ENCODE measurements at regions not wholly inside any gene's neighbourhood (a gene's known extent, or its start where the extent isn't known, plus 50 kb on each side); places are given as distances from the start of the nearest gene placed in this dataset.

DNA sequence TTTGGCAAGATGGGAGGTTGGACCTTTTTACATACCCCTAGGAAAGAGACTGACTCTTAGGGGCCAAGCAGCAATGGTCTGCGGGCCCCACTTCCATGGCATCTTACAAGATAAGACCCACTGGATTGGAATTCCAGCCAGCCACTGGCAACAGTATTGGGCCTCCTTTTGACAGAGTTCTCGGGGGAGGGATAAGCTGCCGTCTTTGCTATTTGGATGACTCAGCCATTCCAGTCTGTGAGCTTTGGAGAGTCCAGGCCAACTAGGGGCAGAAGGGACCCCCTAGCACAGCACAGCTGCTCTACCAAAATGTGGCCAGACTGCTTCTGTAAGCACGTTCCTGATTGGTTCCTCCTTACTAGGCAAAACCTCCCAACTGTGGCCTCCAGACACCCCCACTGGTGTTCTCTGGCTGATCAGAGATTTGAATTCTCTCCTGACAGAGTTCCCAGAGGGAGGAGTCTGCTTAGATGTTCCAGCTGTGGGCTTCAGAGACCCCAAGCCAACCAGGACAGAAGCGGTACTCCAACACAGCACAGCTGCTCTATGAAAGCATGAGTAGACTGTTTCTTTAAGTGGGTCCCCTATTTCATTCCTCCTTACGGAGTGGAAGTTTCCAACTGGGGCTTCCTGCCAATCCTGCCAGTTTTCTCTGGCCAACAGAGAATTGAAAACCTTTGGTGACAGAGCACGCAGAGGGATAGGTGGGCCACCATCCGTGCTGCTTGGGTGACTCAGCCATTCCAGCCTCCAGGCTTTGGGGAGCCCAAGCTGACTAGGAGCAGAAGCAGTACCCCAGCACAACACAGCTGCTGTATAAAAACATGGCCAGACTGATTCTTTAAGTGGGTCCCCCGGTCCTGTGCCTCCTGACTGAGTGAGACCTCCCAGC, 672.1 kb upstream of the RIOK2 start:
- TF ChIP-seq, protein P1, sequence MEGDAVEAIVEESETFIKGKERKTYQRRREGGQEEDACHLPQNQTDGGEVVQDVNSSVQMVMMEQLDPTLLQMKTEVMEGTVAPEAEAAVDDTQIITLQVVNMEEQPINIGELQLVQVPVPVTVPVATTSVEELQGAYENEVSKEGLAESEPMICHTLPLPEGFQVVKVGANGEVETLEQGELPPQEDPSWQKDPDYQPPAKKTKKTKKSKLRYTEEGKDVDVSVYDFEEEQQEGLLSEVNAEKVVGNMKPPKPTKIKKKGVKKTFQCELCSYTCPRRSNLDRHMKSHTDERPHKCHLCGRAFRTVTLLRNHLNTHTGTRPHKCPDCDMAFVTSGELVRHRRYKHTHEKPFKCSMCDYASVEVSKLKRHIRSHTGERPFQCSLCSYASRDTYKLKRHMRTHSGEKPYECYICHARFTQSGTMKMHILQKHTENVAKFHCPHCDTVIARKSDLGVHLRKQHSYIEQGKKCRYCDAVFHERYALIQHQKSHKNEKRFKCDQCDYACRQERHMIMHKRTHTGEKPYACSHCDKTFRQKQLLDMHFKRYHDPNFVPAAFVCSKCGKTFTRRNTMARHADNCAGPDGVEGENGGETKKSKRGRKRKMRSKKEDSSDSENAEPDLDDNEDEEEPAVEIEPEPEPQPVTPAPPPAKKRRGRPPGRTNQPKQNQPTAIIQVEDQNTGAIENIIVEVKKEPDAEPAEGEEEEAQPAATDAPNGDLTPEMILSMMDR (IDR thresholded peaks at IDR 0.05; ENCODE audit: extremely low read depth, insufficient read depth, missing control alignments) = no peak
- in situ Hi-C loops (cut with MboI; ENCODE audit: low pct_unique_long_range_greater_than_20kb, low sequenced_read_pairs, unreplicated experiment) = no loop called here
- no peak for DNase-seq (ENCODE audit: low spot score)

- no peak for DNase-seq (ENCODE audit: low spot score)
- TF ChIP-seq, protein P1 (IDR thresholded peaks at IDR 0.05; ENCODE audit: extremely low read depth, insufficient read depth, missing control alignments) = no peak
- in situ Hi-C loops (cut with MboI; ENCODE audit: low pct_unique_long_range_greater_than_20kb, low sequenced_read_pairs, unreplicated experiment) = no loop called here
Measured at GRCh38 chr5:97874491-97874890, 691.4 kb upstream of the RIOK2 start.

DNA sequence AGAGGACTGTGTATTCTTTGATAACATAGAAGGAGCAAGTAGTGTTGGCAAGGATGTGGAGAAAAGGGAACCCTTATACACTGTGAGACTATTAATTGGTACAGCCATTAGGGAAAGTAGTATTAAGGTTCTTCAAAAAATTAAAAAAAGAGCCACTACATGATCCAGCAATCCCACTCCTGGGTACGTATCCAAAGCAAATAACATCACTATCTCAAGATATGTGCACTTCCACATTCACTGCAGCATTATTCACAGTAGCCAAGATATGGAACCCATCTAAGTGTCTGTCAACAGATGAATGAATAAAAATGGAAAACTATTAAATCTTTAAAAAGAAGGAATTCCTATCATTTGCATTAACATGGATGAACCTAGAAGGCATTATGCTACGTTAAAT, 693.2 kb upstream of the RIOK2 start:
- in situ Hi-C loops (cut with MboI; ENCODE audit: low pct_unique_long_range_greater_than_20kb, low sequenced_read_pairs, unreplicated experiment) = no loop called here
- TF ChIP-seq, protein P1 (IDR thresholded peaks at IDR 0.05; ENCODE audit: extremely low read depth, insufficient read depth, missing control alignments) = no peak
- DNase-seq (ENCODE audit: low spot score) = no peak

DNA sequence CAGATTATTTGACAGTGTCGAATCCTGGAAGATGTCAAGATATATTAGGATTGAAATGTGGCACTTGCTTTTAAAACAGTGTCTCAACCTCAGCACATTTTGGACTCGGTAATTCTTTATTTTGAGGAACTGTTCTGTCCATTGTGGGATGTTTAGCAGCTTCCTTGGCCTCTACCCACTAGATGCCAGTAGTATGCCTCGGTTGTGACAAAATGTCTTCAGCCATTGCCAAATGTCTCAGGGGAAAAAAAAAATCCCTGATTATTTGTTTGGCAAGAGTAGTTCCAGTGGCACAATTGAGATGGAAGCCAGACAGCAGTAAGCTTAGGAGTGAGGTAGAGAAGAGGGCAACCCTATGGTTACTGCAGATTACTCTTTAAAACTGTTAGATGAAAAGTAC, 694.5 kb upstream of the RIOK2 start:
- TF ChIP-seq, protein P1 (IDR thresholded peaks at IDR 0.05; ENCODE audit: extremely low read depth, insufficient read depth, missing control alignments) = no peak
- DNase-seq (ENCODE audit: low spot score) = no peak
- in situ Hi-C loops (cut with MboI; ENCODE audit: low pct_unique_long_range_greater_than_20kb, low sequenced_read_pairs, unreplicated experiment) = no loop called here

GRCh38 chr5:97888439-97888838, 705.4 kb upstream of the RIOK2 start:
- DNase-seq (ENCODE audit: low spot score) = peak; percentile 31
- TF ChIP-seq, protein P1 (IDR thresholded peaks at IDR 0.05; ENCODE audit: extremely low read depth, insufficient read depth, missing control alignments) = no peak

DNA sequence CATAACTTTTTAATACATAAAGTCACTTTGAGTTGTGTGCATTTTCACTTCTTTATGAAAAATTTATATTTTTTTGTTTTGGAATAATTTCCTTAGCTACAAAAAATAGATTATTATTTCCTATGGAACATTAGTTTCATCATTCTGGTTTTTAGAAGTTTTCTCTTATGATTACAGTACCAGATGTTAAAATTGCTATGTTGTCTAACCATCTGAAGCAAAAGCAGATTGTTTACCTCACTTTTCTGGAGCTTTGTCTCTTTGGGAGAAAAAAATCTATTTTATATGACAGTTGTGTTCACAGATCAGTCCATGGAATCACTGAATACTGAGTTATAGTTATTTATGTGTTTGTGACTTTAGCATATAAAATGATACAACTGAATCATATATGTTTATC, 708.9 kb upstream of the RIOK2 start:
- in situ Hi-C loops (cut with MboI; ENCODE audit: low pct_unique_long_range_greater_than_20kb, low sequenced_read_pairs, unreplicated experiment) = no loop called here
- TF ChIP-seq, protein P1 (IDR thresholded peaks at IDR 0.05; ENCODE audit: extremely low read depth, insufficient read depth, missing control alignments) = no peak
- DNase-seq (ENCODE audit: low spot score) = no peak

More at GRCh38 chr5:97888439-97888838, 705.4 kb upstream of the RIOK2 start:
- in situ Hi-C loops (cut with MboI; ENCODE audit: low pct_unique_long_range_greater_than_20kb, low sequenced_read_pairs, unreplicated experiment) = no loop called here

Measured in GM13977 (cell line).